MCF 10A (cell line): ENCODE measurements at regions not wholly inside any gene's neighbourhood (a gene's known extent, or its start where the extent isn't known, plus 50 kb on each side); places are given as distances from the start of the nearest gene placed in this dataset.

Source experiments
- BruUV-seq: library from RNA; stranded (reverse); fragments of 400-500 nt; replicated peaks from 2 replicates; lab custom pipeline; 2021; lab: Mats Ljungman, UMichigan
- CTCF ChIA-PET: fragments of 300-600 bp; sonication (Branson Sonifier 250); formaldehyde crosslinking; extraction: SDS; loops from one replicate; lab custom pipeline; 2021; ENCODE audit warnings: antibody characterized with exemption, inconsistent platforms; lab: Yijun Ruan, JAX
- POLR2A ChIA-PET: fragments of 300-600, 350-650 bp; sonication (Branson Sonifier 250); formaldehyde crosslinking; extraction: SDS; loops from one replicate; lab custom pipeline; 2020; ENCODE audit warnings: antibody characterized with exemption, inconsistent platforms; lab: Yijun Ruan, JAX
- DNase-seq: peaks from one replicate; pipeline ENCODE4 v3.0.0-alpha.2; 2018; ENCODE audit not compliant: unreplicated experiment
- H3K27ac Mint-ChIP-seq: one replicate; pipeline ENCODE4 v1.8.0; 2022; ENCODE audit warnings: mild to moderate bottlenecking, low read depth, mixed read lengths; ENCODE audit not compliant: unreplicated experiment
- H3K27me3 Mint-ChIP-seq: one replicate; pipeline ENCODE4 v1.8.0; 2022; ENCODE audit warnings: mixed read lengths; ENCODE audit not compliant: insufficient read depth, unreplicated experiment
- H3K36me3 Mint-ChIP-seq: one replicate; pipeline ENCODE4 v1.8.0; 2022; ENCODE audit warnings: mild to moderate bottlenecking, moderate library complexity, mixed read lengths; ENCODE audit not compliant: insufficient read depth, unreplicated experiment
- H3K4me1 Mint-ChIP-seq: one replicate; pipeline ENCODE4 v1.8.0; 2022; ENCODE audit warnings: mixed read lengths; ENCODE audit not compliant: insufficient read depth, unreplicated experiment
- H3K4me3 Mint-ChIP-seq: one replicate; pipeline ENCODE4 v1.8.0; 2022; ENCODE audit warnings: mild to moderate bottlenecking, moderate library complexity, mixed read lengths; ENCODE audit not compliant: unreplicated experiment
- H3K9me3 Mint-ChIP-seq: one replicate; pipeline ENCODE4 v1.8.0; 2022; ENCODE audit warnings: mixed read lengths; ENCODE audit not compliant: unreplicated experiment
- CTCF ChIP-seq: fragments of 200-600 bp; IDR thresholded peaks from one replicate; pipeline ENCODE4 v1.8.0; 2022; ENCODE audit warnings: antibody characterized with exemption, mild to moderate bottlenecking; ENCODE audit not compliant: unreplicated experiment
- intact Hi-C: fragments of 100-400 bp; cut with micrococcal nuclease; formaldehyde crosslinking; loops from 2 replicates; pipeline ENCODE4 v1.14.1; 2022

DNA sequence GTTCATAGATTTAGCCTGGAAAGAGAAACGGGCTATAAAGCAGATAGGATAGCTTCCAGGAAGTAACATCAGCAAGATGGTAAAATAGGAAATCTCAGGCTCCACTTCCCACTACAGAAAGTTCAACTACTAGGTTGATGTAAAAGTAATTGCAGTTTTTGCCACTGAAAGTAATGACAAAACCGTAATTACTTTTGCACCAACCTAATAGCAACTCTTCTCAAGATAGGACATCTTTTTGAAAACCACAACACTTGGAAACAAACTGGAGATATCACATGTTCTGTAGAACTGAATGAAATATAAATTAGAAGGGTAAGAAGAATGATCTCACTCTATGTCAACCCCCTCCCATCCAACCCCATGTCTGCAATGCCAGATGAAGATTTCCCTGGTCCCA, 1154.3 kb downstream of the BCL11A start:
- no peaks in the 10 kb centered on the region for H3K4me1 Mint-ChIP-seq
- no peak for TF ChIP-seq CTCF
- CTCF ChIA-PET = no interaction called here

DNA sequence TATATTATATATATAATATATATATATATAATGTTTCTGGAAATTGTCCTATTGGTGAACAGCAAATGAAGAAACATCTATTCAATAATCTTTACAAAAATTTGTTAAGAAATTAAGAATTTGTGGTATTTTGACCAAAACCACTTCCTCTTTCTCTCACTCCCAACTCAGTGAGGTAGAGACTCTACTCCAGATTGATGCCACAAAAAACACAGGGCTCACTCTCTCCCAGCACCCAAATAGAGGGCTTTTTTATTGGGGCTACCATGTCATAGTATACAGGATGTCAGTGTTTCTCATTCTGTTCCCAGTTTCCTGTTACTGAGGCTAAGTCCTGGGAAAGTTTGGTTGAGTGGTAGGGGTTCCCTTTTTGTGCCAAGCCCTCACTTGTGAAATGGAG, 1155.4 kb downstream of the BCL11A start:
- BruUV-seq = no TSS peak
- TF ChIP-seq CTCF = no peak
- ChIA-PET CTCF (no interaction called here), POLR2A (no interaction called here)
- Mint-ChIP-seq H3K9me3 (no peaks in the 10 kb centered on the region), H3K27me3 (no peaks in the 10 kb centered on the region), H3K4me3 (no peak overlapping the region), H3K27ac (no peak overlapping the region), H3K4me1 (no peaks in the 10 kb centered on the region), H3K36me3 (no peaks in the 10 kb centered on the region)
- intact Hi-C loops = no loop called here
- DNase-seq = no peak

More for the DNA sequence above, 1154.3 kb downstream of the BCL11A start:
- no peak for DNase-seq
- no peaks in the 10 kb centered on the region for H3K27me3 Mint-ChIP-seq
- BruUV-seq = no TSS peak
- H3K9me3 Mint-ChIP-seq = no peaks in the 10 kb centered on the region
- intact Hi-C loops = no loop called here
- H3K27ac Mint-ChIP-seq = no peak overlapping the region
- H3K4me3 Mint-ChIP-seq = no peak overlapping the region
- H3K36me3 Mint-ChIP-seq = no peaks in the 10 kb centered on the region
- POLR2A ChIA-PET = no interaction called here

DNA sequence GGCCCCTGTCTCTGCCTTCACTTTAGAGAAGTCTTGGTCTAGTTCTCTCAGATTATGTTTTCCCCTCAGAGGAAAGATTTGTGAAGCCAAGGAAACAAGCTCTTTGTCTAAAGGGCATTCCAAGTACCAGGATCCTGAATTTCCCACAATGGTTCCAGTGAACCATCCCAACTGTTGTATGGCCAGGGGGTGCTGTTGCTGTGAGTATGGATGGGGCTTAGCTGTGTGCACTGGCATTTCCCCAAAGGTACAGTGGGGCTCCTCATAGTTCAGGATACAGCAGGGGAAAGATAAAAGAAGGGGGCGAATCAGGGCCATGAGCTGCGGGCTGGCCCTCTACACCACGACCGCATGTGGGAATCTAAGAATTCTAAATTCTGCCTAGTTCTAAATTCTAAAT, 1154.0 kb upstream of the FANCL start:
- H3K27me3 Mint-ChIP-seq = no peaks in the 10 kb centered on the region
- DNase-seq = no peak
- no peak overlapping the region for H3K27ac Mint-ChIP-seq
- H3K4me3 Mint-ChIP-seq = no peak overlapping the region
- no TSS peak for BruUV-seq
- ChIA-PET POLR2A (no interaction called here), CTCF (interaction anchor here (0.5 to 0.8 kb wide), 2 partner anchors 10 to 75 kb away, joined by 3 read pairs; no protein-coding TSS in a partner anchor)
- no peaks in the 10 kb centered on the region for H3K4me1 Mint-ChIP-seq
- no peaks in the 10 kb centered on the region for H3K9me3 Mint-ChIP-seq
- H3K36me3 Mint-ChIP-seq = no peaks in the 10 kb centered on the region
- intact Hi-C loops = no loop called here
- TF ChIP-seq CTCF = no peak

DNA sequence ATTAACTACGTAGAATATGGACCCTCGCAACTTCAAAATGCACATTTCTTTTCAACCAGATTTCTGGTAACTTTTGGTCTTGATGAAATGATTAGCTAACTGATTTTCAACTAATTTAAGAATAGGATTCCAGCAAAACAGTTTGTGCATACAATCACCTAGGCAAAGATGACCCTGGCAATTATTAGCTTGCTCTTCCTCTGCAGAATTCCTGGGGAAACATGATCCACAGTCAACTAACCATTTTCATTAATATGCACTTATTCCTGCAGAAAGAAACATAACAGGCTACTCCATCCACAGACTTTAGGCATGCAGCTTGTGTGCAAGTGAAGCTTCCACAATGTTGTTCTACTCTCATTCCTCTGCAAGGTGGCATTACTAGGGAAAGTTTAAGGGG, 1150.8 kb upstream of the FANCL start:
- peaks cover 6% of the 10 kb centered on the region for H3K4me1 Mint-ChIP-seq
- no peaks in the 10 kb centered on the region for H3K27me3 Mint-ChIP-seq
- H3K9me3 Mint-ChIP-seq = no peaks in the 10 kb centered on the region
- DNase-seq = no peak
- POLR2A ChIA-PET = no interaction called here
- H3K4me3 Mint-ChIP-seq = no peak overlapping the region
- H3K27ac Mint-ChIP-seq = no peak overlapping the region
- TF ChIP-seq CTCF = no peak
- no peaks in the 10 kb centered on the region for H3K36me3 Mint-ChIP-seq
- CTCF ChIA-PET = interaction anchor here (0.7 to 1.1 kb wide), 3 partner anchors 15 to 1190 kb away, joined by 3 read pairs; no protein-coding TSS in a partner anchor
- no TSS peak for BruUV-seq
- intact Hi-C loops = no loop called here
